Erythroblast (primary cell): ENCODE measurements at regions not wholly inside any gene's neighbourhood (a gene's known extent, or its start where the extent isn't known, plus 50 kb on each side); places are given as distances from the start of the nearest gene placed in this dataset.

ENCODE experiments used
- GATA1 ChIP-seq: IDR thresholded peaks from 2 replicates; pipeline ENCODE4 v1.6.1; 2011; ENCODE audit warnings: low read depth, mild to moderate bottlenecking, control low read depth, low read length, moderate library complexity
- POLR2A ChIP-seq: IDR thresholded peaks from 2 replicates; pipeline ENCODE4 v1.6.1; 2011; ENCODE audit warnings: mild to moderate bottlenecking, low read length

GRCh38 chr5:103827976-103828375 lies 265.4 kb upstream of the NUDT12 start:
- no peak for TF ChIP-seq POLR2A
- no peak for TF ChIP-seq GATA1
